ENCODE measurements at regions not wholly inside any gene's neighbourhood (a gene's known extent, or its start where the extent isn't known, plus 50 kb on each side); places are given as distances from the start of the nearest gene placed in this dataset.

GRCh38 chr5:167351316-167351715, 940.1 kb upstream of the WWC1 start:
- 93 to 96% methylated on average over 2 to 4 of the region's 4 CpGs for WGBS, 2 experiments (ENCODE audit: insufficient coverage in 1 of 2, insufficient read length in 1 of 2)
- Histone ChIP-seq H3K27me3 (ENCODE audit: control insufficient read depth, insufficient read depth, low read length, poor library complexity, severe bottlenecking) (no peaks in the 10 kb centered on the region), H3K9me3 (ENCODE audit: control insufficient read depth, low read length) (no peaks in the 10 kb centered on the region), H3K27ac (ENCODE audit: low read depth, low read length) (no peak overlapping the region), H3K4me3 (ENCODE audit: low read length) (no peak overlapping the region), H3K4me1 (ENCODE audit: control insufficient read depth, insufficient read depth, low read length) (no peaks in the 10 kb centered on the region), H3K9ac (ENCODE audit: extremely low read depth, low read length, poor library complexity, severe bottlenecking) (no peak overlapping the region), H3K36me3 (ENCODE audit: control insufficient read depth, insufficient read depth, low read length) (no peaks in the 10 kb centered on the region)
- TF ChIP-seq CTCF (conservative IDR thresholded peaks at IDR 0.05) = no peak
- Mint-ChIP-seq H3K4me3 (no peak overlapping the region), H3K9me3 (peaks cover 3% of the 10 kb centered on the region), H3K27me3 (ENCODE audit: insufficient read depth) (peaks cover 2% of the 10 kb centered on the region), H3K27ac (no peak overlapping the region), H3K4me1 (peaks cover 8% of the 10 kb centered on the region), H3K36me3 (ENCODE audit: low read depth) (no peaks in the 10 kb centered on the region)
- DNase-seq = no peak

- Mint-ChIP-seq H3K27ac (no peak overlapping the region), H3K9me3 (peaks cover 3% of the 10 kb centered on the region), H3K4me1 (peaks cover 8% of the 10 kb centered on the region), H3K27me3 (ENCODE audit: insufficient read depth) (peaks cover 2% of the 10 kb centered on the region), H3K36me3 (ENCODE audit: low read depth) (no peaks in the 10 kb centered on the region), H3K4me3 (no peak overlapping the region)
- no peaks in the 10 kb centered on the region for H3K36me3 ChIP-seq (ENCODE audit: control insufficient read depth, insufficient read depth, low read length)
- no peak overlapping the region for H3K4me3 ChIP-seq (ENCODE audit: low read length)
- no peaks in the 10 kb centered on the region for H3K9me3 ChIP-seq (ENCODE audit: control insufficient read depth, low read length)
- whole genome bisulfite sequencing, 2 experiments (ENCODE audit: insufficient coverage in 1 of 2, insufficient read length in 1 of 2) = 69 to 74% methylated on average over 6 to 8 of the region's 10 CpGs
- H3K4me1 ChIP-seq (ENCODE audit: control insufficient read depth, insufficient read depth, low read length) = no peaks in the 10 kb centered on the region
- no peak overlapping the region for H3K27ac ChIP-seq (ENCODE audit: low read depth, low read length)
- H3K9ac ChIP-seq (ENCODE audit: extremely low read depth, low read length, poor library complexity, severe bottlenecking) = no peak overlapping the region
- no peak for TF ChIP-seq CTCF (conservative IDR thresholded peaks at IDR 0.05)
- no peak for DNase-seq
- H3K27me3 ChIP-seq (ENCODE audit: control insufficient read depth, insufficient read depth, low read length, poor library complexity, severe bottlenecking) = no peaks in the 10 kb centered on the region
These were observed 938.6 kb upstream of the WWC1 start for GRCh38 chr5:167352801-167353200.

GRCh38 chr5:167355346-167355745, 936.1 kb upstream of the WWC1 start:
- H3K9me3 ChIP-seq (ENCODE audit: control insufficient read depth, low read length) = peaks cover 3% of the 10 kb centered on the region
- H3K27me3 ChIP-seq (ENCODE audit: control insufficient read depth, insufficient read depth, low read length, poor library complexity, severe bottlenecking) = no peaks in the 10 kb centered on the region
- no peak overlapping the region for H3K9ac ChIP-seq (ENCODE audit: extremely low read depth, low read length, poor library complexity, severe bottlenecking)
- no peak overlapping the region for H3K27ac ChIP-seq (ENCODE audit: low read depth, low read length)
- peak overlapping the region; percentile 27 for H3K27ac Mint-ChIP-seq
- no peaks in the 10 kb centered on the region for H3K36me3 ChIP-seq (ENCODE audit: control insufficient read depth, insufficient read depth, low read length)
- 75 to 78% methylated on average over 5 of the region's 5 CpGs for WGBS, 2 experiments (ENCODE audit: insufficient coverage in 1 of 2, insufficient read length in 1 of 2)
- H3K4me1 Mint-ChIP-seq = peaks cover 8% of the 10 kb centered on the region
- H3K9me3 Mint-ChIP-seq = peaks cover 3% of the 10 kb centered on the region
- no peaks in the 10 kb centered on the region for H3K36me3 Mint-ChIP-seq (ENCODE audit: low read depth)
- H3K4me3 Mint-ChIP-seq = no peak overlapping the region
- DNase-seq = peak; percentile 50
- no peak for TF ChIP-seq CTCF (conservative IDR thresholded peaks at IDR 0.05)
- H3K4me1 ChIP-seq (ENCODE audit: control insufficient read depth, insufficient read depth, low read length) = no peaks in the 10 kb centered on the region
- no peak overlapping the region for H3K4me3 ChIP-seq (ENCODE audit: low read length)
- H3K27me3 Mint-ChIP-seq (ENCODE audit: insufficient read depth) = peaks cover 2% of the 10 kb centered on the region

Data from endodermal cell (in vitro differentiated cells).